ENCODE measurements at regions not wholly inside any gene's neighbourhood (a gene's known extent, or its start where the extent isn't known, plus 50 kb on each side); places are given as distances from the start of the nearest gene placed in this dataset.

DNA sequence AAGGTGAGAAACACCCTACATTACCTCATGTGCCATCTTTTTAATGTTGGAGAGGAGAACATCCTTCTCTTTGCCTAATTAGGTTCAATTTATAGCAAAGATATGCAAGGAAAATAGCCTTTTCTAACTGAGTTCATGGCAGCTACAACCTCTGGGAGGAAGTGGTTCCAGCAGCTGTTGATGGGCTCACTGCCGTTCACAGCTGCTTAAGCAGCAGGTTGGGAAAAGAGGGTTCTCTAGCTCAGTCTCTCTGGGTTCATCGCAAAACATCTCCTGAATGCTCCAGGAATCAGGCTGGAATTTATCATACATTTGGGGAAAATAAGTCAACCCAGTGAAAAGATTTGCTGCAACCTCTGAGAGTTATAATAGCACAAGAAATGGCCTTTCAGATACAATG is 115.1 kb downstream of the UNC5CL start:
- TF ChIP-seq, protein P1, sequence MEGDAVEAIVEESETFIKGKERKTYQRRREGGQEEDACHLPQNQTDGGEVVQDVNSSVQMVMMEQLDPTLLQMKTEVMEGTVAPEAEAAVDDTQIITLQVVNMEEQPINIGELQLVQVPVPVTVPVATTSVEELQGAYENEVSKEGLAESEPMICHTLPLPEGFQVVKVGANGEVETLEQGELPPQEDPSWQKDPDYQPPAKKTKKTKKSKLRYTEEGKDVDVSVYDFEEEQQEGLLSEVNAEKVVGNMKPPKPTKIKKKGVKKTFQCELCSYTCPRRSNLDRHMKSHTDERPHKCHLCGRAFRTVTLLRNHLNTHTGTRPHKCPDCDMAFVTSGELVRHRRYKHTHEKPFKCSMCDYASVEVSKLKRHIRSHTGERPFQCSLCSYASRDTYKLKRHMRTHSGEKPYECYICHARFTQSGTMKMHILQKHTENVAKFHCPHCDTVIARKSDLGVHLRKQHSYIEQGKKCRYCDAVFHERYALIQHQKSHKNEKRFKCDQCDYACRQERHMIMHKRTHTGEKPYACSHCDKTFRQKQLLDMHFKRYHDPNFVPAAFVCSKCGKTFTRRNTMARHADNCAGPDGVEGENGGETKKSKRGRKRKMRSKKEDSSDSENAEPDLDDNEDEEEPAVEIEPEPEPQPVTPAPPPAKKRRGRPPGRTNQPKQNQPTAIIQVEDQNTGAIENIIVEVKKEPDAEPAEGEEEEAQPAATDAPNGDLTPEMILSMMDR (IDR thresholded peaks at IDR 0.05; ENCODE audit: partially characterized antibody, unreplicated experiment): no peak
- Mint-ChIP-seq H3K4me3 (ENCODE audit: unreplicated experiment) (no peak overlapping the region), H3K36me3 (ENCODE audit: unreplicated experiment) (no peaks in the 10 kb centered on the region), H3K9me3 (ENCODE audit: unreplicated experiment) (peaks cover 1% of the 10 kb centered on the region), H3K4me1 (ENCODE audit: low read depth, unreplicated experiment) (no peaks in the 10 kb centered on the region), H3K27ac (ENCODE audit: unreplicated experiment) (no peak overlapping the region), H3K27me3 (ENCODE audit: unreplicated experiment) (peaks cover 2% of the 10 kb centered on the region)
- no peak for DNase-seq

DNA sequence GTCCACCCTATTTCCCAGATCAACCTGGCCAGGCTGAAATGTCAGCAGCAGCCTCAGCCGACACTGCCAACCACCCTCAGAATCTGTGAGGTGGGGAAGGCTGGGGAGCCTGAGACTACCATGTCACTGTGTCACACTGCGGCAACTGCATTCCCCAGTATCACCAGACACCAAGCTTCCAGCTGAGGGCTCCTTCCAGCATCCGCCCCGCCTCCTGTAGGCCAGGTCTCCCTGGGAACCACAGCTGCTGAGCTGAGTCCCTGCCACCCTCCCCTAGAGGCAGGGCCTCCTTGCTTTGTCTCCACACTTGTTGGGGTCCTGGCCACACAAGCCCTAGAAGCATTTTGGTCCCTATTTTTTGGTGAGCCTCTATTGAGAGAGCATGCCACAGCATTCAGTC is 115.7 kb downstream of the UNC5CL start:
- Mint-ChIP-seq H3K27me3 (ENCODE audit: unreplicated experiment) (peaks cover 2% of the 10 kb centered on the region), H3K4me1 (ENCODE audit: low read depth, unreplicated experiment) (no peaks in the 10 kb centered on the region)

DNA sequence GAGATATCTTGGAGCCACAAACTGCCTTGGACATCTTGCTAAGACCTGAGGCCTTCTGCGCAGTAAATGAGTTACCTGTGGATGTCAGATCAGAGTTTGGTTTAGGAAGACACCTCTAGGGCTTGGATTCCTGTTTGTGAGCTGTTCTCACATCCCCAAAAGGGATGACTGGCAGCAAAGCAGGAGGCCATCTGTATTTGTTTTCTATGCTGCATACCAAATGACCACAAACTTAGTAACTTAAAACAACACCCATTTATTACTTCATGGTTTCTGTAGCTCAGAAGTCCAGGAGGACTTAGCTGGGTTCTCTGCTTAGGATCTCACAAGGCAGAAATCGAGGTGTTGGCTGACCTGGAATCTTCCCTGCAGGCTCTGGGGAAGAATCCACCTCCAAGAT is 116.7 kb downstream of the UNC5CL start:
- no peak overlapping the region for H3K27ac Mint-ChIP-seq (ENCODE audit: unreplicated experiment)
- no peak for DNase-seq
- H3K4me1 Mint-ChIP-seq (ENCODE audit: low read depth, unreplicated experiment): no peaks in the 10 kb centered on the region
- no peak overlapping the region for H3K4me3 Mint-ChIP-seq (ENCODE audit: unreplicated experiment)
- TF ChIP-seq, protein P1 (IDR thresholded peaks at IDR 0.05; ENCODE audit: partially characterized antibody, unreplicated experiment): no peak
- peaks cover 2% of the 10 kb centered on the region for H3K27me3 Mint-ChIP-seq (ENCODE audit: unreplicated experiment)
- H3K36me3 Mint-ChIP-seq (ENCODE audit: unreplicated experiment): no peaks in the 10 kb centered on the region
- peaks cover 1% of the 10 kb centered on the region for H3K9me3 Mint-ChIP-seq (ENCODE audit: unreplicated experiment)

More for the DNA sequence above, 115.7 kb downstream of the UNC5CL start:
- Mint-ChIP-seq H3K9me3 (ENCODE audit: unreplicated experiment) (peaks cover 1% of the 10 kb centered on the region), H3K36me3 (ENCODE audit: unreplicated experiment) (no peaks in the 10 kb centered on the region), H3K27ac (ENCODE audit: unreplicated experiment) (no peak overlapping the region), H3K4me3 (ENCODE audit: unreplicated experiment) (no peak overlapping the region)
- no peak for DNase-seq
- TF ChIP-seq, protein P1 (IDR thresholded peaks at IDR 0.05; ENCODE audit: partially characterized antibody, unreplicated experiment): no peak

DNA sequence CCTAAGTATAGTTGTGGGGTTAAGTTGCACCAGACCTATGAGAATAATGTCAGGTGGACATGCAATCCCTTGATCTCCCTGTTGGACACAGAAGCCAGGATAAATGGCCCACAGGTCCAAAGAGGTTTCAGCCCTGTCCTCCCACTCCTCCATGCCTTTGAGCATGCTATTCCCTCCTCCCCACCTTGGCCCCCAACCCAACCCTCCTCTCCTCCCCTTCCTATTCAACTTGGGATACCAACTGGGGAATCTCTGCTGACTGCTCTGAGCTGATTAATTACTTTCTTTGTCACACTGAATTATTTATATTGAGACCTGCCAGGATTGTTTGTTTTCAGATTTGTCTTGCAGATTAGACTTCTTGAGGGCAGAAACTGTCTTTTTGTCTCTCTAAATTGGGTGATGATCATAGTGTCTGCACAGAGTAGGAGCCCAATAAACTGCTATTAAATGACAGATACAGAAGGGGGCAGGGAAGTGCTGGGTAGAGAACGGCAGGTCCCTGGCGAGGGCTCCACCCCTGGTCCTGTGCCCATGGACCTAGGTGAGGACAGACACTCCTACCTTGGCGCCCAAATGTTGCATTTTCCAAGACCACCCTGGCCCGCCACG is 120.9 kb downstream of the UNC5CL start:
- Mint-ChIP-seq H3K27ac (ENCODE audit: unreplicated experiment) (no peak overlapping the region), H3K4me1 (ENCODE audit: low read depth, unreplicated experiment) (no peaks in the 10 kb centered on the region), H3K9me3 (ENCODE audit: unreplicated experiment) (peaks cover 1% of the 10 kb centered on the region), H3K4me3 (ENCODE audit: unreplicated experiment) (no peak overlapping the region), H3K27me3 (ENCODE audit: unreplicated experiment) (peaks cover 4% of the 10 kb centered on the region), H3K36me3 (ENCODE audit: unreplicated experiment) (no peaks in the 10 kb centered on the region)
- no peak for DNase-seq
- TF ChIP-seq, protein P1 (IDR thresholded peaks at IDR 0.05; ENCODE audit: partially characterized antibody, unreplicated experiment): no peak

DNA sequence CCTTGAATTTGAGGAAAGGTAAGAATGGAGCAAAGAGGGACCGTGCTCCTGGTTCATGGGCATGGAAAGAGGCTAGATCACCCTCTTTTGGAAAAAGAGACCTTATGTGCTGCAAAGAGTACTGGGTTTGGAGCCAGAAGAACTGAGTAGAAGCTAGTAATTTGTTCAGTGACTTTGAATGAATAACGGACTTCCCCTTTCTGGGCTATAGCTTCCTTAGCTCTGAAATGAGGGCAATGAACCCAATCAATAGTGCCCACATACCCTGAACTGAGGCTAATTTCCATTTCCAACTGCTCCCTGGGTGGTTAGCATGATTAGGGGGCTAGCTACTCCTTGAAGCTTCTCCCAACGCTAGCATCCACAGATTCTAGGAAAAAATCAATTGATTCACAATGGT is 121.4 kb downstream of the UNC5CL start:
- H3K4me1 Mint-ChIP-seq (ENCODE audit: low read depth, unreplicated experiment): peaks cover under 1% of the 10 kb centered on the region
- no peak overlapping the region for H3K27ac Mint-ChIP-seq (ENCODE audit: unreplicated experiment)
- no peak for DNase-seq
- peaks cover 2% of the 10 kb centered on the region for H3K27me3 Mint-ChIP-seq (ENCODE audit: unreplicated experiment)
- TF ChIP-seq, protein P1 (IDR thresholded peaks at IDR 0.05; ENCODE audit: partially characterized antibody, unreplicated experiment): no peak
- H3K36me3 Mint-ChIP-seq (ENCODE audit: unreplicated experiment): no peaks in the 10 kb centered on the region
- H3K4me3 Mint-ChIP-seq (ENCODE audit: unreplicated experiment): no peak overlapping the region
- peaks cover 2% of the 10 kb centered on the region for H3K9me3 Mint-ChIP-seq (ENCODE audit: unreplicated experiment)

Data from glutamatergic neuron (in vitro differentiated cells).